HK-2 (cell line): ENCODE measurements at regions not wholly inside any gene's neighbourhood (a gene's known extent, or its start where the extent isn't known, plus 50 kb on each side); places are given as distances from the start of the nearest gene placed in this dataset.
A peak's percentile ranks its signal among the peaks of the same experiment; 100 is the strongest.

Experiments
- DNase-seq: peaks from one replicate; pipeline ENCODE4 v3.0.0-alpha.2; 2018; ENCODE audit not compliant: unreplicated experiment

- no peak for DNase-seq
Measured at GRCh38 chr7:46580766-46581165, 659.7 kb upstream of the IGFBP3 start.

GRCh38 chr7:46577394-46577793, 656.3 kb upstream of the IGFBP3 start:
- DNase-seq = no peak

GRCh38 chr7:46576950-46577349, 655.9 kb upstream of the IGFBP3 start:
- DNase-seq = no peak

DNA sequence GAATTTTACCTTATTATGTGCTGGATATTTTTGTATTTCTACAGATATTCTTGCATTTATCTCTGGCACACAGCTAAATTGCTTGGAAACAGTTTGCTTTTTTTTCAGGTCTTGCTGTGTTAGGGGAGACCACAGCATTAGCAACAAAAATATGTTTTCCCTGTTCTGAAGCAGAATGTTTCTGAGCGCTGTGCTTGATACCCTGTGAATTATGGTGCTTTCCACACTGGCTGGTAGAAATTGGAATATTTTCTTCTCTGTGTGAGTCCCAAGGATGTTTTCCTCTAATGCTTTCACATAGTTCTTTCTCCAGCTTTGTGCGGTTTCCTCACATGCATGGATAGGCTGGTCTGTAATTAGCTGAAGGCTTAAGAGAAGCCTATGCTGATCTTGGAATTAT, 651.6 kb upstream of the IGFBP3 start:
- DNase-seq = no peak

DNA sequence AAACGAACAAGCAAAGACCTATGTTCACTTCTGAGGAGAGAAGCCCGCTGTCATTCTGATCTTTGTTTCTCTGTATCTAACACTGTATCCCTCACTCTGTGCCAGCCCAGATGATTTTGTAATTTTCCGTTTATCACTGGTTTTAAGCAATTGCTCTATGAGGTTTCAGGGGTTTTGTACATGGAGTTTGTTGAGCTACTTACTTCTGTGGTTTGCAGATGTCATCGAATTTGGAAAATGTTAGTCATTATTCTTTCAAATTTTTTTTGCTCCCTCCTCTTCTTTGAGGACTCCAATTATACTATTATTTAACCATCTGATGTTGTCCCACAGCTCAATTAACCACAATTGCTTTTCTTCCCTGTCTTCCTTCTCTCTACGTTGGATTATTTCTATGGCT, 650.9 kb upstream of the IGFBP3 start:
- DNase-seq = no peak

DNA sequence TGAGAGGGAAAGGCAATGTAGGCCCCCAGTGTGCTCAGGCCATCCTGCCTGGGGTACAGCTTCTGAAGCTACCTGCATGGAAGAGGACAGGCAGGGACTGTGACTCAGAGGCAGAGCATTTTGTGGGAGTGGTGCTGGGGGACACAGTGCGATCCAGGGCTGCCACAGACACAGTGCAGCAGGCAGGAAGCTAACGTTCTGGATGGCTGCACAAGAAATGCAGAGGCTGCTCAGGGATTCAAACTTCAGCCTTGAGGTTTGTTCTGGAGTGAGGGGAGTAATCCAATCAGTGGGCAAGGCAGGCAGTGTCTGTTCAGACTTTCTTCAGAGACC, 648.0 kb upstream of the IGFBP3 start:
- DNase-seq = peak; percentile 82

GRCh38 chr7:46568420-46569132, 647.5 kb upstream of the IGFBP3 start:
- DNase-seq = no peak

DNA sequence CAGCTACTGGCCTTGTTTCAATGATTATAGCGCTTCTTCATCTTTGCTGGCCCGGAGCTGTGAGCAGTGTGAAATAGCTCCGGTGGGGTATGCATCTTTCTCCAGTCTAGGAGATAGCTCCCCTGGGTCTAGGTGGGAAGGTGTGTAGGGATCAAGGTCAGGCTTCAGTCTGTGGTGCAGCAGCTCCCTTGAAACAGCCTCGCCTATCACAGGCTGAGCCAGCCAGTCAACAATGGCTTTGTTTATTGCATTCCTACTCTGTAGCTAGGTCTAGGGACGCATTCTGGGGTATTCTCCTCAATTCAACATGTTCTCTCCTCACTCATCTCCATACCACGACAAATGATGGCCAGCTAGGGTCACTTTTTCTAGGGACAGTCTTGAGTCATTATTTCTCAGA, 646.8 kb upstream of the IGFBP3 start:
- DNase-seq = no peak

GRCh38 chr7:46566097-46566774, 645.2 kb upstream of the IGFBP3 start:
- no peak for DNase-seq

DNA sequence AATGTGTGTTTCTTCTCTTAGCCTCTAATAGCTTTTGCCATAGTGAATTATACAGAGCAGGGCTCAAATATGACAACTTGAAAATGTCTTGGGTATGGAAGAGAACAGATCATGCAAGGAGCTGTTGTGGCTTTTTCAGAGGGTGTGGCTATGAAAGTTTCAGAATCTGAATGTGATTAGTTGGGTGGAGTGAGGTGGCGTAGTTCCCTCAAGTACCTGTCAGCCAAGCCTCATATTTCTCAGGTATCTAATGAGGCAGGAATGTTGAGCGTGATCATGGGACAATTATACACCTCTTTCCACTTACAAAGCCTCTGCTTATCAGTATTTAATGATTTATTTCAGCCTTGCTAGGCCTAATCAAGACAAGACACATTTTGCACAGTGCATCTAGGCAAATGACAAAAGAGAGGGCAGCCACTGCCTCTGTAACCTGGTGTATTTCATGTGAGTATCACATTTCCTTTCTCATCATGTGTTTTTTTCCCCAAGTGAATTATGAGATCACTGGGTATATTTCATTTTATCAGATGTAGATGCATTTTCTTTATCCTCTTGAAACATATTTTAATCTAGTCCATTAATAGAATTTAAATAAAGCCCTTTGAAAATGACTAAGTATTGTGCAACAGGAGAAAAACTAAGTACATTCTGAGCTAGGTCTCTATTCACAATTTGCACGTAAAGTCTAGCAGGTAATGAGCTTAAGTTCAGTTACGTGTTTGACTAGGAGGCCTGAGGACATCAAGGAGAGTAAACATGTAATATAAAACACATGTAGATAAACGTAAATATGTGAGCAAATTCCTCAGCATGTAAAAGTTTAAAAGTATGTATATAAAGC, 644.4 kb upstream of the IGFBP3 start:
- DNase-seq = no peak

- DNase-seq = no peak
Measured at GRCh38 chr7:46559194-46559832, 638.2 kb upstream of the IGFBP3 start.

- DNase-seq = peak; percentile 45
Measured at GRCh38 chr7:46558482-46559193, 637.6 kb upstream of the IGFBP3 start.

DNA sequence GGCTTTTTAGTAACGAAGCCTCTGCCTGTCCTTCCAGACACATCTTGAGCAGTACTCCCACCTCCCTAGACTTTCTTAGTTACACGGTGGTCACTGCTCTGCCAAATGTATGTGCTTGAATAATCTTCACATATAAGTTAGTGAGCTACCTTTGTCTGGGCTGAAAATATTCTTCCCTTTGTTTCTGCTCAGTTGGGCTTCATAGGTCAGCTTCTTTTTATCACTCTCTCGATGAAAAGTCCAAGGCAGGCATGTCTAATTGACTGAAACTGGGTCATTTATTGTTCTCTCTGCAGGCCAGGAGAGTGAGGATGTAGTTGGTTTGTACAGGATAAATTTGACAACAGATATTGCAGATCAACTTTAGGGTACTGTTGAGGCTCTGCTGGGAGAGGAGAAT, 636.7 kb upstream of the IGFBP3 start:
- DNase-seq = no peak

GRCh38 chr7:46557295-46557711, 636.2 kb upstream of the IGFBP3 start:
- DNase-seq = peak; percentile 59

DNA sequence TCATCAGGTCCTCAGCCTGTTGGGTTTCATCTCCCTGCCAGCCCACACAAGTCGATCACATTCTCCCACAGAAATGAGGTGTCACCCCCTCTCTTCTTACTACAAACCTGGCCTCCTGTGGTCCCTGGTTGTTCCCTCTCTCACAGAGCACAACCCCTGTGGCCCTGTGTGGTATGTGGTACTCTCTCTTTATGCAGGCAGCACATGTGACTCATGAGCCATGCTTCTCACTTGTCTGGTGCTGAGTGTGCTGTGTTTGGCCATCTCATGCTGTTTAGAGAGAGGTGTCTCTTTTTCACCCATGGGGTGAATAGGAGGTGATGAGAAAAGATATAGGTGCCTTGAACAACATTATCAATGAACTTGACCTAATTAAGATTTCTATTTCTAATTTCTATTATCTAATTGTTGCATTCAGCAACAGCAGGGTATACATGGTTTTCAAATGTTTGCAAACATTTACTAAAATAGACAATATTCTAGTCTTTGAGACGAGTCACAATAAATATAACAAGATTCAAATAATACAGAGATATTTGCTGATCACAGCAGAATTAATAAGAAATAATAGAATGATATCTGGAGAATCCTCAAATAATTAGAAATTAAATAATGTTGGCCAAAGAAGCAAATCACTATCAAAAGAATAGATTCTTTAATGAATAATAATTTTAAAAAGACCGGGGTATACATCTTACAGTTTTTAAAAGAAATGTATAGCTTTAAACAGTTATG, 633.8 kb upstream of the IGFBP3 start:
- peak; percentile 28 for DNase-seq

GRCh38 chr7:46551603-46552002, 630.5 kb upstream of the IGFBP3 start:
- no peak for DNase-seq

DNA sequence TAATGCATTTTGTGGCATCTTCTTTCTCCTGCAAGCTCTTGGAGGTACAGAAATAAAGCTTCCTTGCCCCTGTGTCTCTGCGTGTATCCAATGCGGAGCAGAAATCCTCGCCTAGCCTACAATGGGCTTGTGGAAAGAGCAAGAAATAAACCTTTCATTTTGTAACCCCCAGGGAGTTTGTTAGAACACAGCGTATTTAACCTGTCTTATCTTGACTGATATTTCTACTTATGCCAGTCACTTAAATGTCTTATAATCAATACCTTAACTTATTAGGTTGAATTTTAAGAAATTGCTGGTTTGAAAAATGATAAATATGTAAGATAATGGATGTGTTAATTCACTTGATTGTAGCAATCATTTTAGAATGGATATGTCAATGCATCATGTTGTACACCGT, 629.8 kb upstream of the IGFBP3 start:
- no peak for DNase-seq

DNA sequence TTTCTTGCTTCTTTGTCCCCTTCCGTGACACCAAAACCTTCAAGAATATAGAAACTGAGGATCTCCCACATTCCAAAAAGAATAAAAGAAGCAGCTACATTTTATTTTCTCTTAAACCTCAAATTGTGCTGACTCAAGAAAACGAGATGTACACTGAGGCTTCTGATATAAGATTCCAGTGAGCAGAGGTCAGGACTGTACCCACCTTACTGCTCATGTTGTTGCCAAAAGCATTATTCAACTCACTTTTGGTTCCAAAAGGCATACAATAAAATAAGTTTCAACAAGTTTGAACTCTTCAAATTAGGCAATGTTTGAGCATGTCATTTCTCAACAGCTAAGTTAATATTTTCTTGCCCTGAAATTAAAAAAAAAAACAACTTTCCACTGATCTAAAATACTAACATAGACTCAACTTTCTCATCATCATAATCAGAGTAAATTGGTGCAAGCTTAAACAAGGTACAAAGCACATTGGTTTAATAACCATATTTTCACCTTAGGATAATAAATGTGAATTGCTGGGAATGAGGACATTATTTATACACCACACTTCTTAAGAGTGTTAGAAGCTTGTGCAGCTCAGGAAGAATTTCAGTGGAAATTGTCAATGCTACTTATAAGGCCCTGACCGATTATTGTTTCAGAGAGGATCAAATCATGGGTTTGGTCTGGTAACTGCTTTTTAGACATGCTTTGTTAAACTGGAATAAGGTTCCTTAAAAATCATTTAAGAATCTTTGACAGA, 629.0 kb upstream of the IGFBP3 start:
- DNase-seq = no peak

GRCh38 chr7:46549347-46549746, 628.3 kb upstream of the IGFBP3 start:
- DNase-seq = no peak

DNA sequence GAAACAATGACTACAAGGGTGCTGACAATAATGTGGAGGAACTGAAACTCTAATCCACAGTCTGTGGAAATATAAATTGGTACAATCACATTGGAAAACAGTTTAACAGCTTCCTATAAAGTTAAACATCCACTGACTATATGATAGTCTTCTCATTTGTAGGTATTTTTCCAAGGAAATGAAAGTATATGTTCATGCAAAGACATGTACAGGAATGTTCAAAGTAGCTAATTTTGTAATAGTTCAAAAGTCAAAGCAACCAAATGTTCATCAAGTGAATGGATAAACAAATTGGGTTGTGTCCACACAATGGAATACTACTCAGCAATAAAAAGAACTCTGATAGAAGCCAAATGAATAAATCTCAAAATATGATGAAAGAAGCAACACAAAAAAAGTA, 626.0 kb upstream of the IGFBP3 start:
- no peak for DNase-seq
